NCI-H1436 treated with DMSO at 0.1 percent for 48 hours (cell line): ENCODE measurements at regions not wholly inside any gene's neighbourhood (a gene's known extent, or its start where the extent isn't known, plus 50 kb on each side); places are given as distances from the start of the nearest gene placed in this dataset.

ENCODE experiments used
- DNase-seq: peaks from one replicate; lab custom pipeline; 2025; lab: John Stamatoyannopoulos, UW

DNA sequence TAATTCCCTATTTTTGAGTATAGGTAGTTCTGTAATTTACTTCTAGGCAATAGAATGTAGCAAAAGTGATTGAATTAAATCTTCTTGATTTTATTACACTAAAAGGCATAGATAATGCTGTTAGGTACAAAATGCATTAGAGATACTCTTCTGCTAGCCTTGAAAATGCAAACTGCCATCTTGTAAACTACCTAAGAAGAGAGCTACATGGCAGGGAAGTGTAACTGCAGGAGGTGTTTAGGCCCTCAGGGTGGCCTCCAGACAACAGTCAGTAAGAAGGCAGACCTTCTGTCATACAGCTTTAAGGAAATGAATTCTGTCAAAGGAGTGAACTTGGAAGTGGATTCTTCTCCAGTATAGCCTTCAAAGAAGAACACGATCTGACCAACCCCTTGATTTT, 1396.8 kb upstream of the SLC39A10 start:
- no peak for DNase-seq

DNA sequence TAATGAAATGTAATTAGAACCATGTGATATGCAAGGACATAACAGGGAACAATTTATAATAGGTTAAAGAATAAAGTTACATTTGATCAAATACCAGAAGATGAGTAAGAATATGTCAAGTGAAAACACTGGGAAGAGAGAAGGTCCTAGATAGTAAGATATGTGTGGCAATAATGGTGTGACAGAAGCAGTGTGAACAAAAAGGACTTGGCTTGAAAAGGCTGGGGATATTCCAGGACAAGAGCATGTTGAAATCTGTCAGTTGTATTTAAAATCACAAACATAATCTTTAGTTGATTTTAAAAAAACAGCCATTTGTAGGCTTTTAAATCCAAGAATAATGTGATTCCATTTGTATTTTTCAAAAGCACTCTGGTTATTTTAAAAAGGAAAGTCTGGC, 1399.9 kb upstream of the SLC39A10 start:
- no peak for DNase-seq

- DNase-seq = no peak
Observed at GRCh38 chr2:194253528-194254259, 1403.3 kb upstream of the SLC39A10 start.

- no peak for DNase-seq
Observed at GRCh38 chr2:194252127-194252526, 1404.9 kb upstream of the SLC39A10 start.

DNA sequence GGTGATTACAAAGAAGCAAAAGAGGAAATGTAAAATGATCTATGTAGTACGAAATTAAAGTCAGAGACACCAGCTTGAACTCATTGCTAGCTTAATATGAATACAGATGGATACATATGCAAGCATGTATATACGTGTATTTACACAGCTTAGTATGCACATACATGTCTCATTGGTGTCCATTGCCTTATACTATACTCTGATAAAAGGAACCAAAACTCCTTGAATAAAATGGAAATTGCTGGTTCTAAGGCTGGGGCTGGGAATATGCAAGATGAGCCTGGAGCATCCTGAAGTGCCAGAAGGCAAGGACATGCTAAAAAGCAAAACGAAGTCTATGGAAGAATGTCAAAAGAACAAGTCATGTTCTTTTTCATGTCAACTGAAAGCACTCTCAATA, 1424.4 kb upstream of the SLC39A10 start:
- DNase-seq = no peak

GRCh38 chr2:194223218-194223617, 1433.8 kb upstream of the SLC39A10 start:
- DNase-seq = no peak

DNA sequence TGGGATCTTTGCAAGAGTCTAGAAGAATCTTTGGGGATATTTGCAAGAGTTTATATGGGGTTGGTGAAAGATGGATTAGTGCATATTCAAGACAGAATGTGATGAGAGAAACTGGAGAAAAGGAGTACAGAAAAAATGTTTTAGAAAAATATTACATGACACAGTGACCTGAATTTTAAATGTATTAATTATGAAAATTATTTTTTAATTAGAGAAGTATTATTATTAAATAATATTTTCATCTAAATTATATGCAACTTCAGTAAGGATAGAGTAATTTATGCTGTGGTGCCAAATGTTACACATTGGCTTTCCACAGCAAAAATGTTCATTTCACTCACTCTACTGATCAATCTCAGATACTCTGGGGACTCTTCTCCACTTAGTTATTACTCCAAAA, 1442.8 kb upstream of the SLC39A10 start:
- no peak for DNase-seq

DNA sequence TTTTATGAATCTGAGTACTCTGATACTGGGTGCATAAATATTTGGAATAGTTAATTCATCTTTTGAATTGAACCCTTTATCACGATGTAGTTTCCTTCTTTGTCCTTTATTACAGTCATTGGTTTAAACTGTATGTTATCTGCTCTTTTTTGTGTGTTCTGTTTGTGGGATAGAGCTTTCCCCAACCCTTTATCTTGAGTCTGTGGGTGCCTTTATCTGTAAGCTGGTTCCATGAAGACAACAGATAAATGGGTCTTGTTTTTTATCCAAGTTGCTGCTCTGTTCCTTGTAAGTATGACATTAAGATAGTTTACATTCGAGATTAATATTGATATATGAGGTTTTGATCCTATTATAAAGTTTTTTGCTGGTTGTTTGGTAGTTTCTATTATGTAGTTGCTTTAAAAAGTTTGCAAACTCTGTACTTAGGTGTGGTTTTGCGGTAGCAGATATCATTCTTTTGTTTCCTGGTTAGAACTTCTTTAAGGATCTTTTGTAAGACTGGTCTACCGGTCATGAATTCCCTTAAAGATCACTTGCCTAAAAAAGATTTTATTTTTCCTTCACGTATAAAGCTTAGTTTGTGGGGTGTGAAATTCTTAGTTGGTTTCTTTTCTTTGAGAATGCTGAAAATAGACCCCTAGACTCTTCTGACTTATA, 1451.3 kb upstream of the SLC39A10 start:
- no peak for DNase-seq

GRCh38 chr2:194203898-194204297, 1453.1 kb upstream of the SLC39A10 start:
- no peak for DNase-seq

DNA sequence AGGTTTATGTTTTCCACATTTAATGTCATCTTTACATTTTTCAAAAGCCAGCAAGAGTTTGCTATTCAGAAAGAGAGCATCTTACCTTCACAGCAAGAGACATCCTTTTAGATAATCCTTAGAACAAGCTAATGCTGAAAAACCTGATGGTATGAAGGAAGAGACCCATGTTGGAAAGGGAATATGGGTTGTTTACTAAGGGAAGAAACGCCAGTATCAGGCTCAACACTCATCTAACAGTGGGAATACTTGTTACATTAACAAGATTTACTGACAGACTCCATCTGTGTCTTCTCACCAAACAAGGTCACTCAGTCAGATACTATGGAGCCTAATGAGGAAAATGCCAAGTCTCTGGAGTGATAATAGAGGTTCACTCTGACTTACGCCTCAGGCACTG, 1474.1 kb upstream of the SLC39A10 start:
- DNase-seq = no peak

DNA sequence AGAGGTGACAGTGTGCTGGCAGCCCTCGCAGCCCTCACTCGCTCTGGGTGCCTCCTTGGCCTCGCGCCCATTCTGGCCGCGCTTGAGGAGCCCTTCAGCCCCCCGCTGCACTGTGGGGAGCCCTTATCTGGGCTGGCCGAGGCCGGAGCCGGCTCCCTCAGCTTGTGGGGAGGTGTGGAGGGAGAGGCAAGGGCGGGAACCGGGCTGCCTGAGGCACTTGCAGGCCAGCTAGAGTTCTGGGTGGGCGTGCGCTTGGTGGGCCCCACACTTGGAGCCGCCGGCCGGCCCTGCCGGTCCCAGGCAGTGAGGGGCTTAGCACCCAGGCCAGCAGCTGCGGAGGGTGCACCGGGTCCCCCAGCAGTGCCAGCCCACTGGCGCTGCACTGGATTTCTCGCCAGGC, 1480.9 kb upstream of the SLC39A10 start:
- DNase-seq = no peak

DNA sequence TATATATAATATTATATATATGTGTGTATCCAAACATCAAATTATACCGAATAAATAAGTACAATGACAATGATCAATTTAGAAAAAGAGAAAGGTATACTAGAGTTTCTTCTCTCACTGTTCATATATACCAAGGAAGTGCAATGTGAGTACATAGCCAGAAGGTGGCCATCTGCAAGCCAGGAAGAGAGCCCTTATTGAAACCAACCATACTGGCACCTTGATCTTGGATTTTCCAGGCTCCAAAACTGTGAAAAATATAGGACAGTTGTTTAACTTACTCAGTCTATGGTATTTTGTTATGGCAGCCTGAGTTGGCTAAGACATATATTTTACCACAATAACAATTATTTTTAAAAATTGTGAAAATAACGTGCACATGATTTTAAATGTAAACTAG, 1490.2 kb upstream of the SLC39A10 start:
- no peak for DNase-seq

GRCh38 chr2:194155431-194155830, 1501.6 kb upstream of the SLC39A10 start:
- DNase-seq = no peak

GRCh38 chr2:194151231-194151630, 1505.8 kb upstream of the SLC39A10 start:
- DNase-seq = no peak

- DNase-seq = no peak
Observed at GRCh38 chr2:194135463-194135862, 1521.6 kb upstream of the SLC39A10 start.

GRCh38 chr2:194128810-194129209, 1528.2 kb upstream of the SLC39A10 start:
- no peak for DNase-seq

DNA sequence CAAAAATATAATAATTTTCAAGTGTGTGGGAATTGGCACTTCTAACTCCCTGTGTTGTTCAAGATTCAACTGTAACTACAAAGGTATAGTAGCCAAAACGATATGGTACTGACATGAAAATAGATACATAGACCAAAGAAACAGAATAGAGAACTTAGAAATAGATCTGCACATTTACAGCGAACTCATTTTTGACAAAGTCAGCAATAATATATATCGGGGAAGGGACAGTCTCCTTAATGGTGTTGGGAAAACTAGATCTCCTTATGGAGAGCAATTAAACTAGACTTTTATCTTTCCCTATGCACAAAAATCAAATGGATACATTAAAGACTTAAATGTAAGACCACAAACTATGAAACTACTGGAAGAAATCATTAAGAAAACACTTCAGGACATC, 1530.6 kb upstream of the SLC39A10 start:
- DNase-seq = no peak

DNA sequence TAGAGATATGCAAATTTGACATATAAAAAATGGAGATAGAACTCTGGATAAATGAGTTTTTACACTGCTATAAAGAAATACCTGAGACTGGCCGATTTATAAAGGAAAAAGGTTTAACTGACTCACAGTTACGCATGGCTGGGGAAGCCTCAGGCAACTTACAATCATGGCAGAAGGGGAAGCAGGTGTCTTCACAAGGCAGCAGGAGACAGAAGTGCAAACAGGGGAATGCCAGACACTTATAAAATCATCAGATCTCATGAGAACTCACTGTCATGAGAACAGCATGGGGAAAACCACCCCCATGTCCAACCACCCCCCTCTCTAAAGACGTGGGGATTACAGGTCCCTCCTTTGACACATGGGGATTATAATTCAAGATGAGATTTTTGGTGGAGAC, 1540.2 kb upstream of the SLC39A10 start:
- DNase-seq = no peak

DNA sequence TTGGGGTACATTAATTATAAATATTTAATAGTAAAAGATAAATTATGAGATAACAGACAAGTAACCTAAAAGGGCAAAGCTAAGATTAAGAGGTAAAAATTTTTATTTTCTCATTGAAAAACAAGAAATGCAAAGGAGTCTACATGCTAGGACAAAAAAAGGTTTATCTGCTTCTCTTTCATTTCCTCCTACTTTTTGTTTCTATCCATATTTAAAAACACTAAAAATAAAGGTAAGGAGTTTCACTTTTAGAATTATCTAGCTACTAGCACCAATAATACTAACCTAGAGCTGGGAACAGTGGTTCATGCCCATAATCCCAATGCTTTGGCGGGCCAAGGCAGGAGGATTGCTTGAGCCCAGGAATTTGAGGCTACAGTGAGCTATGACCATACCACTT, 1551.7 kb upstream of the SLC39A10 start:
- DNase-seq = no peak

- no peak for DNase-seq
Observed at GRCh38 chr2:194104687-194105086, 1552.3 kb upstream of the SLC39A10 start.

GRCh38 chr2:194103941-194104659, 1552.9 kb upstream of the SLC39A10 start:
- no peak for DNase-seq

GRCh38 chr2:194102546-194102945, 1554.5 kb upstream of the SLC39A10 start:
- DNase-seq = no peak

DNA sequence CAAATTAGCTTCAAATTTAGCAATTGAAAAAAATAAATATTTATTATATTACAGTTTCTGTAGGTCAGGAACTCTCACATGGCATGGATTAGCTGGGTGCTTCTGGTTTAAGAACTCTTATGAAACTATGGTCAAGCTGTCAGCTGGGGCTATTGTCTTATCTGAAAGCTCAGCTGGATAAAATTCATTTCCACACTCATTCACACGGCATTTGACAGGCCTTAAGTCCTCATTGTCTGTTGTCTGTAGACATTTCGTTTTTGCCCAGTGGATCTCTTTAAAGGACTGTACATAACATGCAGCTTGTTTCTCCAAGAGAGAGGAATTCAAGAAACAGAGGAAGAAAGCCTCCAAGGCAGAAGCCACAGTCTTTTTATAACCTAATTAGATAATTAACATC, 1556.8 kb upstream of the SLC39A10 start:
- DNase-seq = no peak
